ENCODE measurements at regions not wholly inside any gene's neighbourhood (a gene's known extent, or its start where the extent isn't known, plus 50 kb on each side); places are given as distances from the start of the nearest gene placed in this dataset.
"Not testable (repeated sequence)": the region's sequence is repeated elsewhere in the genome, so short reads cannot be mapped to it uniquely, and the experiment has no call there.

- intact Hi-C loops (cut with DNase I), result no loop called here
- no peak for DNase-seq
Measured at GRCh38 chr17:63019138-63019873, 53.3 kb downstream of the TANC2 start.

GRCh38 chr17:63022567-63022966 is 56.5 kb downstream of the TANC2 start:
- no peak for DNase-seq
- intact Hi-C loops (cut with DNase I), result no loop called here

- no peak for DNase-seq
- intact Hi-C loops (cut with DNase I), result no loop called here
Measured at GRCh38 chr17:63023049-63023448, 57.0 kb downstream of the TANC2 start.

- intact Hi-C loops (cut with DNase I), result no loop called here
- no peak for DNase-seq
Measured at GRCh38 chr17:63024201-63024600, 58.2 kb downstream of the TANC2 start.

GRCh38 chr17:63024716-63025115 is 58.7 kb downstream of the TANC2 start:
- intact Hi-C loops (cut with DNase I), result no loop called here
- DNase-seq, result no peak

- intact Hi-C loops (cut with DNase I); DNase-seq: not testable (repeated sequence)
Measured at GRCh38 chr17:63025637-63026036, 59.6 kb downstream of the TANC2 start.

- intact Hi-C loops (cut with DNase I), result no loop called here
- DNase-seq, result no peak
Measured at GRCh38 chr17:63029541-63029940, 63.5 kb downstream of the TANC2 start.

GRCh38 chr17:63032142-63032541 is 66.1 kb downstream of the TANC2 start:
- DNase-seq, result no peak
- intact Hi-C loops (cut with DNase I), result no loop called here

GRCh38 chr17:63033142-63033541 is 67.1 kb downstream of the TANC2 start:
- DNase-seq, result no peak
- intact Hi-C loops (cut with DNase I), result no loop called here

GRCh38 chr17:63035271-63035670 is 69.2 kb downstream of the TANC2 start:
- DNase-seq, result no peak
- intact Hi-C loops (cut with DNase I), result no loop called here

GRCh38 chr17:63035695-63036094 is 69.7 kb downstream of the TANC2 start:
- DNase-seq, result no peak
- intact Hi-C loops (cut with DNase I), result no loop called here

- DNase-seq, result peak in 20 of 42 donors; percentile 5 to 64 (median 20)
- intact Hi-C loops (cut with DNase I), result no loop called here
Measured at GRCh38 chr17:63039342-63039741, 73.3 kb downstream of the TANC2 start.

GRCh38 chr17:63039899-63040602 is 74.0 kb downstream of the TANC2 start:
- no peak for DNase-seq
- intact Hi-C loops (cut with DNase I), result no loop called here

GRCh38 chr17:63040816-63041215 is 74.8 kb downstream of the TANC2 start:
- DNase-seq, result no peak
- intact Hi-C loops (cut with DNase I), result no loop called here

GRCh38 chr17:63041251-63041650 is 75.2 kb downstream of the TANC2 start:
- DNase-seq, result no peak
- intact Hi-C loops (cut with DNase I), result no loop called here

- DNase-seq, result no peak
Measured at GRCh38 chr17:63041722-63042121, 75.7 kb downstream of the TANC2 start.

GRCh38 chr17:63042256-63042812 is 76.3 kb downstream of the TANC2 start:
- intact Hi-C loops (cut with DNase I), result no loop called here
- DNase-seq, result no peak

More at GRCh38 chr17:63041722-63042121, 75.7 kb downstream of the TANC2 start:
- intact Hi-C loops (cut with DNase I), result no loop called here

- intact Hi-C loops (cut with DNase I); DNase-seq: not testable (repeated sequence)
Measured at GRCh38 chr17:63057560-63057959, 91.5 kb downstream of the TANC2 start.

GRCh38 chr17:63066158-63066813 is 100.3 kb downstream of the TANC2 start:
- intact Hi-C loops (cut with DNase I), result no loop called here

GRCh38 chr17:63069245-63069644 is 103.2 kb downstream of the TANC2 start:
- intact Hi-C loops (cut with DNase I), result no loop called here
- no peak for DNase-seq

More at GRCh38 chr17:63066158-63066813, 100.3 kb downstream of the TANC2 start:
- no peak for DNase-seq

Measured in head of caudate nucleus (tissue), 42 donors.